ENCODE measurements at regions not wholly inside any gene's neighbourhood (a gene's known extent, or its start where the extent isn't known, plus 50 kb on each side); places are given as distances from the start of the nearest gene placed in this dataset.
"Not testable (repeated sequence)": the region's sequence is repeated elsewhere in the genome, so short reads cannot be mapped to it uniquely, and the experiment has no call there.

GRCh38 chr4:159632031-159632430 is 529.2 kb downstream of the RAPGEF2 start:
- DNase-seq (ENCODE audit: low spot score) (no peak), ATAC-seq (no peak)

DNA sequence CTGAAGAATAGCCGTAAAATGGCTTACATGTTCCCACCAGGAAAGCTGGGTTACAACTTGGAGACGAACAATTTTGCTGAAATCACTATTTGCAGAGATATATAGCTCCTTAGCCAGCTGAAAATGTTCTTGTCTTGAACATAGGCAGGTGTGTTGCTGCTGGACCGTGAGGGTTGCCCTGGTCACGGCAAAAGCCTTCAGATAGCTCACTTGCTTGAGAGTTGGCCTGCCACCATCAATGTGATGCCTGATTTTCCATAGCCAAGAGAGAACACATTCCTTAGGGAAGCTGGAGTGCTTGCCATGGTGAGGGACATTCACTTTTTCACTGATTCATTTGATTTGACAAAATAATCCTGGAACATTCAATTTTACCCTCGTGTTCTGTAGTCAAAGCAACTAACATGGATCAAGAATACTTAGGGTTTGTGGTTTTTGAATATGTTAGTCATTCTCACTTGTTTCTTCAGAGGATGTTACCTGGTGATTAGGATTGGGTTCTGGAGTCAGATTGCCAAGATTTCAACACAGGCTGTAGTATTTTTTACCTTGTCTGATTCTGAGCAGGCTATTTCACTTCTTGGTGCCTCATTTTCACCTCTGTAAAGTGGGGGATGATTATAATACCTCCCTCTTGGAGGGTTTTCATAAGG is 536.9 kb downstream of the RAPGEF2 start:
- ATAC-seq (no peak), DNase-seq (ENCODE audit: low spot score) (no peak)

DNA sequence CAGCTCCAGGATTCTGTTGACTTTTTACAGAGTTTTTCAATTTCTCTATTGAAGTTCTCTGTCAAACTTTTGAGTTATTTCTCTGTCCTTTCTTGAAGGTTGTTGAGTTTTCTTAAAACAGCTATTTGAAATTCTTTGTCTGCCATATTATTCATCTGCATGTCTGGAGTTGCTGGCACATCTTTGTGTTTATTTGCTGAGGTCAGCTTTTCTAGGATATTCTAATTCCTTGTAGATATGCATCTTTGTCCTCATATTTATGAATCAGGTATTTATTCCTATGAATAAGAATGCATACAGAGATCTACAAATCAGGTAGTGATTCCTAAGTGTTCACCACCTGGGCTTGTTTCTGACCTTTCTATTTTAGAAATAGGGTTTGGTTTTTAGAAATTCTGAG is 546.4 kb downstream of the RAPGEF2 start:
- DNase-seq (ENCODE audit: low spot score) (no peak), ATAC-seq (no peak)

GRCh38 chr4:159652871-159653270 is 550.0 kb downstream of the RAPGEF2 start:
- DNase-seq (ENCODE audit: low spot score) = no peak
- ATAC-seq = no peak

DNA sequence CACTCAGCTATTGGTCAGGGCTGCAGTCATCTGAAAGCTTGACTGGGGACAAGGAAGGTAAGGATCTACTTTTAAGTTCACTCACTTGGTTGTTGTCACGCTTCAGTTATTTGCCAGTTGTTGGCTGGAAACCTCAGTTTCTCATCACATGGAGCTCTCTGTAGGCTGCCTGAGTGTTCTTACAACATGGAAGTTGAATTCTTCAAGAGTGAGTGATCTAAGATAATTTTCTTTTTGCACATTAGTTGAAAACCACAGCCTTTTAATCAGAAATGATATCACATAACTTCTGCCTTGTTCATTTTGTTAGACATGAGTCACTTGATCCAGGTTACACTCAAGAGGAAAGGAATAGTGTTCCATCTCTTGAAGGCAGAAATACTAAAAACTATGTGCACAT is 552.7 kb downstream of the RAPGEF2 start:
- DNase-seq (ENCODE audit: low spot score) (no peak), ATAC-seq (no peak)

GRCh38 chr4:159669094-159669493 is 566.2 kb downstream of the RAPGEF2 start:
- ATAC-seq = no peak

GRCh38 chr4:159673221-159673620 is 570.3 kb downstream of the RAPGEF2 start:
- ATAC-seq (no peak), DNase-seq (ENCODE audit: low spot score) (no peak)

More at GRCh38 chr4:159669094-159669493, 566.2 kb downstream of the RAPGEF2 start:
- DNase-seq (ENCODE audit: low spot score) = no peak

DNA sequence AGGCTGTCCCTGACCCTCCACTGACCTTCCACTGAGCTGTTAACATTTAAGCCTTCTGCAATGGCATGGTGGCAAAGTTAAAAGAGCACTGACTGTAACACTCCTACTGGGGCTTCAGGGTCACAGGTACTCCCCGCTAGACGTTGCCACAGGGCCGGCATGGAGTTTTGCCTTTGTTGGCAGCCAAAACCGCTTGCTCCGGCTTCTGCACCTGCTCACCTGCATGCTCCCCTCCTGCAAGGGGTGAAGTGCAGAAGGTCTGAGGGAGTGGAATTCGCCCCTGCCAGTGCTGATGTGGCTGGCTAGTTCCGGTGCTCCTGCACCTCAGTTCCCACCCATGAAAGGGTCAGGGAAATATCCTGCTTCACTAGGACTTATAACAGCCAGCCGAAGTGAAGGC is 571.4 kb downstream of the RAPGEF2 start:
- DNase-seq (ENCODE audit: low spot score) (no peak), ATAC-seq (no peak)

- DNase-seq (ENCODE audit: low spot score) = no peak
- no peak for ATAC-seq
Observed at GRCh38 chr4:159677521-159677920, 574.6 kb downstream of the RAPGEF2 start.

GRCh38 chr4:159682996-159683395 is 580.1 kb downstream of the RAPGEF2 start:
- DNase-seq (ENCODE audit: low spot score) (no peak), ATAC-seq (no peak)

DNA sequence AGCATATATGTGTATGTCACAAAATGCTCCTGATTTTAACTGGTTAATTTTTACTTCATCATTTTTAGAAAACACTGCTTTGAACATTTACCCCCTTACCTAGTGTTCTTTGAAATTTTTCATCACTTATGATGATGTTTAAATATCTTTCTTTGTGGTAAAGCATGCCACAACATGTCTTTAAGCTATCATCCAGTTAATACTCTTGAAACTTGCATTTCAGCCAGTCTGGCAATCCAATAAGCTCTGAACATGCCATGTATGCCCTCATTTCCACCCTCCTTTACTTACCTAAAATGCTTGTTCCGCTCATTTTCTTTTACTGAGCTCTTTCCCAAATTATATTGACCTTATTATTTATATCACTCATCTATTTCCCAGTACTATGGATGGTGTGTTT is 581.2 kb downstream of the RAPGEF2 start:
- no peak for DNase-seq (ENCODE audit: low spot score)
- no peak for ATAC-seq

- DNase-seq (ENCODE audit: low spot score) (no peak), ATAC-seq (no peak)
Observed at GRCh38 chr4:159685340-159686092, 582.6 kb downstream of the RAPGEF2 start.

- ATAC-seq = no peak
- DNase-seq (ENCODE audit: low spot score) = no peak
Observed at GRCh38 chr4:159689526-159689925, 586.6 kb downstream of the RAPGEF2 start.

DNA sequence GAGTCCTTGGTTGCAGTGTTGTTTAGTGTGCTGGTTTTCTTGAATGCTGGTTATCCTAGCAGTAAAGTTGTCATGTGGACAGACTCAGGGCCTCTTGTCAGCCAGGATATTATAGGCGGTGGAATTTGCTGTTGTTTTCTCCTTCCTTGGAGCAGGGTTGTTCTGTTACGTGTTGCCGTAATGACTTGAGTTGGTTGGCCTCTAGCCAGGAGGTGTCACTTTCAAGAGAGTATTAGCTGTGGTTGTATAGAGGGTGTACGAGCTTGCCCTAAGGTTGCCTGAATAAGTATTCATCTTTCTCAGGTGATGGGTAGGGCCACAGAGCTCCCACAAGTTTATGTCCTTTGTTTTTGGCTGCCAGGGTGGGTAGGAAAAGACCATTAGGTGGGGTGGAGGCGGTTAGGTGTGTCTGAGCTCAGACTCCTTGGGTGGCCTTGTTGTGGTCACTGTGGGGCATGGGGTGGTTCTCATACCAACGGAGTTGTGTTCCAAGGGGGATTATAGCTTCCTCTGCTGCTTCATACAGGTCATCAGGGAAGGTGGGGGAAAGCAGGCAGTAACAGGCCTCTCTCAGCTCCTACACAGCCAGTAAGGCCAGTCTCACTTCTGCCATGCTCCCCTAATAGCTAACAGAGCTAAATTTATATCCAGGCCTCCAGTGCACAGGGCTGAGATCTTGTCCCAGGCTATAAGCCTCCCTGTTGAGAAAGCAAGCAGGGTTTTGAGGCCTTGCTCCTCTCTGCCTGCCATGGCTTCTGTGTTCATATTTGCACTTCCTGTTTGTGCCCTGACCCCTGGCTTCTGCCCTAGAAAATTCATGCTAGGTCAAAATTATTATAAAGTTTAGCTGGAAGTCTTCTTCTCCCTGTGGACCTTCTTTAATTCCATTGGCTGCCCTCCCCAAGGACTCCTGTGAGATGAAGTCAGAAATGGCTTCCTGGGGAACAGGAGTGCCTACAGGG is 594.7 kb downstream of the RAPGEF2 start:
- DNase-seq (ENCODE audit: low spot score) (no peak), ATAC-seq (no peak)

DNA sequence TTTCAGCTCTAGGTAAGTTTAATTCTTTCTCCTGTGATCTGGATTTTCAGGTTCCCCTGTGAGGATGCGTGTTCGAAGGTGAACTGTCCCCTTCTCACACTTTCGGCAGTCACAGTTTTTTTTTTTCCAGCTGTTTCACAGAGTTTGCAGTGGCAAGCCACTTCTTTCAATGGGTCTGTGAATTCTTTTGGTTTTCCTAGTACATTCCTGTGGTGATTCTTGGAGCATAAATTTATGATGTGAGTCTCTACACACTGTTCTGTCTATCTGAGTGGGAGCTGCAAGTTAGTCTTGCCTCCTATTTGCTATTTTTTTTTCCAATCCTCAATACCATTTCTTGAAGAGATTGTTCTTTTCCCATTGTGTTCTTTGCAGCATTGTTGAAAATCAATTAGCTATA is 595.5 kb downstream of the RAPGEF2 start:
- ATAC-seq = no peak

GRCh38 chr4:159702200-159702599 is 599.3 kb downstream of the RAPGEF2 start:
- ATAC-seq = no peak

More for the DNA sequence above, 595.5 kb downstream of the RAPGEF2 start:
- DNase-seq (ENCODE audit: low spot score) = no peak

GRCh38 chr4:159705334-159705733 is 602.5 kb downstream of the RAPGEF2 start:
- no peak for DNase-seq (ENCODE audit: low spot score)
- ATAC-seq = no peak

More at GRCh38 chr4:159702200-159702599, 599.3 kb downstream of the RAPGEF2 start:
- no peak for DNase-seq (ENCODE audit: low spot score)

DNA sequence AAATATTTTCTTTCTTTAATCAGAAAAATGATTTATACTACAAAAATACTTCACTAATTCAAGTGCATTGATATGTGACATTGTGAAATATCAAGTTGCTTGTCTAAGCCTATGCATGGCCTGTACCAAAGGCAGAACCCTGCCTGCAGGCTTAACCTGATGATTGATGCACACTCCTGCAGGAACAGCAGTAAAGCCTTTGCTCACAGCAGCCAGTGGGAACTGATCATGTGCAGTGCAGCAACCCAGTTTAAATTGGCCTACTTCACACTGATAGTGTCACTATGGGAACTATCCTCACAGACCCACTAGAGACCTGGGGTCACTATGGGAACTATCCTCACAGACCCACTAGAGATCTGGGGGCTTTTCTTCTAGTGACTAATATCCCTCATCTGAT is 603.8 kb downstream of the RAPGEF2 start:
- ATAC-seq = no peak

GRCh38 chr4:159715180-159715579 is 612.3 kb downstream of the RAPGEF2 start:
- not testable (repeated sequence) for ATAC-seq; DNase-seq (ENCODE audit: low spot score)

More for the DNA sequence above, 603.8 kb downstream of the RAPGEF2 start:
- DNase-seq (ENCODE audit: low spot score) = no peak

- no peak for DNase-seq (ENCODE audit: low spot score)
- no peak for ATAC-seq
Observed at GRCh38 chr4:159719531-159719930, 616.7 kb downstream of the RAPGEF2 start.

GRCh38 chr4:159722052-159722451 is 619.2 kb downstream of the RAPGEF2 start:
- no peak for ATAC-seq
- DNase-seq (ENCODE audit: low spot score) = no peak
